Gastrocnemius medialis (tissue), 4 donors: ENCODE measurements at regions not wholly inside any gene's neighbourhood (a gene's known extent, or its start where the extent isn't known, plus 50 kb on each side); places are given as distances from the start of the nearest gene placed in this dataset.
A peak's percentile ranks its signal among the peaks of the same experiment; 100 is the strongest.

Experiments
- ATAC-seq, 2 donors: fragments of 150-250 bp; one replicate each; pipeline ENCODE4 v1.9.1; 2016
- DNase-seq, 2 donors: peaks; one replicate each; pipeline ENCODE4 v3.0.0-alpha.2; 2019
- H3K27ac ChIP-seq, 4 donors: fragments of 200-600 bp; sonication (generic); 1 replicate in 1 of 4; 2 replicates in 3 of 4; pipeline ENCODE4 v1.5.1; 2016 to 2018; ENCODE audit warnings: mild to moderate bottlenecking in 2 of 4, moderate library complexity in 1 of 4
- H3K27me3 ChIP-seq, 3 donors: fragments of 200-600 bp; sonication (generic) in 2 of 3; 1 replicate in 1 of 3; 2 replicates in 2 of 3; pipeline versions ENCODE4 v1.5.1 to v1.6.0; 2016 to 2019; ENCODE audit warnings: mild to moderate bottlenecking in 1 of 3, moderate library complexity in 1 of 3
- H3K36me3 ChIP-seq, 2 donors: fragments of 200-600 bp; sonication (generic) in 1 of 2; one replicate each; pipeline ENCODE4 v1.5.1; 2017 to 2018
- H3K4me1 ChIP-seq, 2 donors: fragments of 200-600 bp; sonication (generic) in 1 of 2; one replicate each; pipeline ENCODE4 v1.5.1; 2016 to 2017; ENCODE audit warnings: mild to moderate bottlenecking in 2 of 2
- H3K4me3 ChIP-seq, 4 donors: fragments of 200-600 bp; sonication (generic) in 3 of 4; 1 replicate in 1 of 4; 2 replicates in 3 of 4; pipeline ENCODE4 v1.5.1; 2016 to 2019; ENCODE audit warnings: mild to moderate bottlenecking in 2 of 4
- H3K9me3 ChIP-seq, 3 donors: fragments of 200-600 bp; sonication (generic) in 2 of 3; 1 replicate in 1 of 3; 2 replicates in 2 of 3; pipeline ENCODE4 v1.5.1; 2016 to 2019
- CTCF ChIP-seq, 5 experiments: fragments of 450-650 bp in 3 of 5; fragments of 200-600 bp in 2 of 5; sonication (generic) in 2 of 5; IDR thresholded peaks in 4 of 5; conservative IDR thresholded peaks in 1 of 5; 1 replicate in 4 of 5; 2 replicates in 1 of 5; pipeline ENCODE4 v1.5.1; 2016 to 2019; ENCODE audit warnings: antibody characterized with exemption in 5 of 5, mild to moderate bottlenecking in 3 of 5, moderate library complexity in 3 of 5
- POLR2A ChIP-seq, 2 donors: fragments of 450-650 bp; IDR thresholded peaks; one replicate each; pipeline ENCODE4 v1.6.1; 2017; ENCODE audit warnings: antibody characterized with exemption in 2 of 2, mild to moderate bottlenecking in 2 of 2, moderate library complexity in 2 of 2
- in situ Hi-C, 4 donors: fragments of 200-750 bp; cut with MboI; loops; one replicate each; pipeline versions ENCODE4 v1.15.0 to v1.8.0; 2017; ENCODE audit warnings: low sequenced_read_pairs in 4 of 4
- intact Hi-C: fragments of 100-400 bp; cut with DNase I; formaldehyde crosslinking; loops from one replicate; pipeline ENCODE4 v1.15.1; 2023; ENCODE audit warnings: low total_unique reads

- Histone ChIP-seq H3K4me3 (no peak overlapping the region), H3K9me3 (no peaks in the 10 kb centered on the region), H3K27ac (no peak overlapping the region), H3K4me1 (peaks cover 0 to 6% of the 10 kb centered on the region in 2 donors), H3K36me3 (no peaks in the 10 kb centered on the region), H3K27me3 (peaks cover 20 to 37% (median 34%) of the 10 kb centered on the region in 3 donors)
- no peak for ATAC-seq
- intact Hi-C loops (no loop called here), in situ Hi-C loops (no loop called here)
- no peak for DNase-seq
- no peak for TF ChIP-seq CTCF (IDR thresholded peaks at IDR 0.05 in 4 of 5, conservative IDR thresholded peaks at IDR 0.05 in 1 of 5)
- TF ChIP-seq POLR2A (IDR thresholded peaks at IDR 0.05) = no peak
These were observed 612.0 kb downstream of the VRK1 start for GRCh38 chr14:97408937-97409815.

GRCh38 chr14:97410667-97411620, 613.8 kb downstream of the VRK1 start:
- in situ Hi-C loops (no loop called here), intact Hi-C loops (no loop called here)
- no peak for TF ChIP-seq POLR2A (IDR thresholded peaks at IDR 0.05)
- TF ChIP-seq CTCF (IDR thresholded peaks at IDR 0.05 in 4 of 5, conservative IDR thresholded peaks at IDR 0.05 in 1 of 5) = no peak
- DNase-seq = no peak
- Histone ChIP-seq H3K36me3 (no peaks in the 10 kb centered on the region), H3K4me3 (no peak overlapping the region), H3K4me1 (peaks cover 0 to 6% of the 10 kb centered on the region in 2 donors), H3K27me3 (peaks cover 20 to 44% (median 35%) of the 10 kb centered on the region in 3 donors), H3K27ac (no peak overlapping the region), H3K9me3 (no peaks in the 10 kb centered on the region)
- ATAC-seq = no peak

- no peak overlapping the region for H3K27ac ChIP-seq
- TF ChIP-seq CTCF (IDR thresholded peaks at IDR 0.05 in 4 of 5, conservative IDR thresholded peaks at IDR 0.05 in 1 of 5) (no peak), POLR2A (IDR thresholded peaks at IDR 0.05) (no peak)
- ATAC-seq = no peak
- no peaks in the 10 kb centered on the region for H3K36me3 ChIP-seq
- H3K9me3 ChIP-seq = no peaks in the 10 kb centered on the region
- no peak overlapping the region for H3K4me3 ChIP-seq
- no peak for DNase-seq
- peaks cover 20 to 44% (median 35%) of the 10 kb centered on the region in 3 donors for H3K27me3 ChIP-seq
- intact Hi-C loops (no loop called here), in situ Hi-C loops (no loop called here)
- H3K4me1 ChIP-seq = peaks cover 0 to 6% of the 10 kb centered on the region in 2 donors
These were observed 614.9 kb downstream of the VRK1 start for GRCh38 chr14:97411938-97412612.

- no peaks in the 10 kb centered on the region for H3K9me3 ChIP-seq
- TF ChIP-seq POLR2A (IDR thresholded peaks at IDR 0.05) = no peak
- no peak for TF ChIP-seq CTCF (IDR thresholded peaks at IDR 0.05 in 4 of 5, conservative IDR thresholded peaks at IDR 0.05 in 1 of 5)
- H3K4me3 ChIP-seq = peak overlapping the region in 2 of 4 donors; percentile 21 to 28
- H3K4me1 ChIP-seq = peaks cover 0 to 6% of the 10 kb centered on the region in 2 donors
- DNase-seq (no peak), ATAC-seq (no peak)
- intact Hi-C loops (no loop called here), in situ Hi-C loops (no loop called here)
- no peaks in the 10 kb centered on the region for H3K36me3 ChIP-seq
- H3K27ac ChIP-seq = no peak overlapping the region
- H3K27me3 ChIP-seq = peaks cover 20 to 42% (median 35%) of the 10 kb centered on the region in 3 donors
These were observed 615.9 kb downstream of the VRK1 start for GRCh38 chr14:97413022-97413539.
